Neural progenitor cell (in vitro differentiated cells): ENCODE measurements at regions not wholly inside any gene's neighbourhood (a gene's known extent, or its start where the extent isn't known, plus 50 kb on each side); places are given as distances from the start of the nearest gene placed in this dataset.

Source experiments
- CTCF ChIP-seq: fragments of 200-600 bp; sonication (generic); IDR thresholded peaks from 2 replicates; pipeline ENCODE4 v1.5.1; 2017; ENCODE audit warnings: antibody characterized with exemption, mild to moderate bottlenecking
- EZH2 ChIP-seq: fragments of 200-600 bp; sonication (generic); IDR thresholded peaks from 2 replicates; pipeline ENCODE4 v1.6.1; 2017; ENCODE audit warnings: antibody characterized with exemption, mild to moderate bottlenecking, moderate library complexity
- EZH2phosphoT487 ChIP-seq: fragments of 200-600 bp; sonication (generic); IDR thresholded peaks from 2 replicates; pipeline ENCODE4 v1.6.1; 2017; ENCODE audit warnings: antibody characterized with exemption

- no peak for TF ChIP-seq EZH2phosphoT487
- TF ChIP-seq CTCF: no peak
- no peak for TF ChIP-seq EZH2
Observed at GRCh38 chr20:58584051-58584824, 66.8 kb upstream of the STX16 start.
